Activated T-cell treated with anti-CD3 and anti-CD28 coated beads for 24 hours (primary cell): ENCODE measurements at regions not wholly inside any gene's neighbourhood (a gene's known extent, or its start where the extent isn't known, plus 50 kb on each side); places are given as distances from the start of the nearest gene placed in this dataset.

Experiments used
- DNase-seq: peaks from one replicate; pipeline ENCODE4 v3.0.0-alpha.2; 2020; ENCODE audit warnings: low read depth

- no peak for DNase-seq
Measured at GRCh38 chr3:116929505-116930222, 220.1 kb downstream of the TUSC7 start.

GRCh38 chr3:116930786-116931185, 221.2 kb downstream of the TUSC7 start:
- DNase-seq: no peak

GRCh38 chr3:116939091-116939490, 229.5 kb downstream of the TUSC7 start:
- DNase-seq: no peak

GRCh38 chr3:116939550-116939949, 230.0 kb downstream of the TUSC7 start:
- DNase-seq: no peak

- no peak for DNase-seq
Measured at GRCh38 chr3:116940719-116941118, 231.1 kb downstream of the TUSC7 start.

GRCh38 chr3:116946376-116946775, 236.8 kb downstream of the TUSC7 start:
- DNase-seq: no peak

GRCh38 chr3:116947148-116947547, 237.6 kb downstream of the TUSC7 start:
- no peak for DNase-seq

- no peak for DNase-seq
Measured at GRCh38 chr3:116947809-116948208, 238.2 kb downstream of the TUSC7 start.

- DNase-seq: no peak
Measured at GRCh38 chr3:116950301-116951055, 240.9 kb downstream of the TUSC7 start.

GRCh38 chr3:116951610-116952009, 242.0 kb downstream of the TUSC7 start:
- no peak for DNase-seq

GRCh38 chr3:116958291-116958690, 248.7 kb downstream of the TUSC7 start:
- no peak for DNase-seq

- DNase-seq: no peak
Measured at GRCh38 chr3:116961106-116961505, 251.5 kb downstream of the TUSC7 start.

- no peak for DNase-seq
Measured at GRCh38 chr3:116963802-116964201, 254.2 kb downstream of the TUSC7 start.

- DNase-seq: no peak
Measured at GRCh38 chr3:116966649-116967048, 257.1 kb downstream of the TUSC7 start.

GRCh38 chr3:116969135-116969534, 259.6 kb downstream of the TUSC7 start:
- DNase-seq: no peak

- DNase-seq: no peak
Measured at GRCh38 chr3:116969646-116970045, 260.1 kb downstream of the TUSC7 start.

GRCh38 chr3:116971531-116971930, 262.0 kb downstream of the TUSC7 start:
- DNase-seq: no peak

- DNase-seq: no peak
Measured at GRCh38 chr3:116974702-116975101, 265.1 kb downstream of the TUSC7 start.

GRCh38 chr3:116977441-116977840, 267.9 kb downstream of the TUSC7 start:
- no peak for DNase-seq

- no peak for DNase-seq
Measured at GRCh38 chr3:116980099-116980498, 270.5 kb downstream of the TUSC7 start.

GRCh38 chr3:116981089-116981488, 271.5 kb downstream of the TUSC7 start:
- DNase-seq: no peak

- no peak for DNase-seq
Measured at GRCh38 chr3:116984301-116984700, 274.7 kb downstream of the TUSC7 start.

- no peak for DNase-seq
Measured at GRCh38 chr3:116994351-116994879, 284.8 kb downstream of the TUSC7 start.
